BLaER1 treated with 17β-estradiol and CSF1 and Interleukin-3, amounts not matched to agents 10 nM and 100 nM (cell line): ENCODE measurements at regions not wholly inside any gene's neighbourhood (a gene's known extent, or its start where the extent isn't known, plus 50 kb on each side); places are given as distances from the start of the nearest gene placed in this dataset.
A peak's percentile ranks its signal among the peaks of the same experiment; 100 is the strongest.

Experiments used
- H3K27ac ChIP-seq, 11 experiments: shearing (Covaris generic); formaldehyde crosslinking; 2 replicates each; pipeline ENCODE4 v1.8.1; 2022
- H3K27me3 ChIP-seq, 11 experiments: shearing (Covaris generic); formaldehyde crosslinking; 2 replicates each; pipeline ENCODE4 v1.8.1; 2022
- H3K36me3 ChIP-seq, 11 experiments: shearing (Covaris generic); formaldehyde crosslinking; 2 replicates each; pipeline ENCODE4 v1.8.1; 2022
- H3K4me1 ChIP-seq, 10 experiments: shearing (Covaris generic); formaldehyde crosslinking; 2 replicates each; pipeline ENCODE4 v1.8.1; 2022
- H3K4me2 ChIP-seq, 11 experiments: shearing (Covaris generic); formaldehyde crosslinking; 2 replicates each; pipeline ENCODE4 v1.8.1; 2022
- H3K4me3 ChIP-seq, 10 experiments: shearing (Covaris generic); formaldehyde crosslinking; 2 replicates each; pipeline ENCODE4 v1.8.1; 2022
- H3K9ac ChIP-seq, 11 experiments: shearing (Covaris generic); formaldehyde crosslinking; 2 replicates each; pipeline ENCODE4 v1.8.1; 2022
- H3K9me3 ChIP-seq, 11 experiments: shearing (Covaris generic); formaldehyde crosslinking; replicated peaks in 1 of 11; 2 replicates each; pipeline ENCODE4 v1.8.1; 2022
- H4K20me1 ChIP-seq, 11 experiments: shearing (Covaris generic); formaldehyde crosslinking; 2 replicates each; pipeline ENCODE4 v1.8.1; 2022
- Cebpa-rat ChIP-seq, 11 experiments: shearing (Covaris generic); IDR thresholded peaks; 2 replicates each; pipeline ENCODE4 v1.8.1; 2022

- Histone ChIP-seq H3K36me3 (no peaks in the 10 kb centered on the region), H4K20me1 (peaks cover 0 to 15% (median 0%) of the 10 kb centered on the region in 11 experiments; a peak in 5 of 22 replicates), H3K27ac (no peak overlapping the region; a peak in 1 of 22 replicates), H3K27me3 (peaks cover 0 to 15% (median 0%) of the 10 kb centered on the region in 11 experiments; a peak in 2 of 22 replicates), H3K4me2 (peak overlapping the region; percentile 18 to 90 (median 78)), H3K9ac (no peak overlapping the region; a peak in 1 of 22 replicates), H3K4me1 (peaks cover 67 to 88% (median 77%) of the 10 kb centered on the region in 10 experiments), H3K4me3 (no peak overlapping the region), H3K9me3 (peaks cover 0 to 16% (median 9%) of the 10 kb centered on the region in 11 experiments; a peak in 14 of 22 replicates)
- TF ChIP-seq Cebpa-rat (IDR thresholded peaks at IDR 0.05), result no peak
Observed at GRCh38 chr21:43315244-43316137, 111.4 kb downstream of the SIK1 start.

- H3K9ac ChIP-seq, result peak overlapping the region in 7 of 11 experiments; percentile 12 to 74 (median 46); a peak in 11 of 22 replicates
- H3K27me3 ChIP-seq, result peaks cover 0 to 6% (median 0%) of the 10 kb centered on the region in 11 experiments; a peak in 2 of 22 replicates
- no peak overlapping the region; a peak in 1 of 20 replicates for H3K4me3 ChIP-seq
- peaks cover 51 to 77% (median 67%) of the 10 kb centered on the region in 10 experiments for H3K4me1 ChIP-seq
- no peaks in the 10 kb centered on the region for H3K36me3 ChIP-seq
- peak overlapping the region; percentile 62 to 90 (median 78) for H3K4me2 ChIP-seq
- peaks cover 0 to 8% (median 0%) of the 10 kb centered on the region in 11 experiments; a peak in 5 of 22 replicates for H4K20me1 ChIP-seq
- peak overlapping the region in 6 of 11 experiments; percentile 7 to 84 (median 53); a peak in 8 of 22 replicates for H3K27ac ChIP-seq
- H3K9me3 ChIP-seq, result peaks cover 0 to 16% (median 9%) of the 10 kb centered on the region in 11 experiments; a peak in 14 of 22 replicates
- no peak for TF ChIP-seq Cebpa-rat (IDR thresholded peaks at IDR 0.05)
Observed at GRCh38 chr21:43313939-43314405, 113.0 kb downstream of the SIK1 start.

- Histone ChIP-seq H3K27me3 (peaks cover 0 to under 1% (median 0%) of the 10 kb centered on the region in 11 experiments; a peak in 1 of 22 replicates), H3K27ac (peak overlapping the region in 4 of 11 experiments; percentile 7 to 84 (median 64); a peak in 6 of 22 replicates), H3K36me3 (no peaks in the 10 kb centered on the region), H4K20me1 (0 out of 22 replicates have a peak, but pooled peaks cover 0 to 4% (median 0%) of the 10 kb centered on the region in 11 experiments), H3K9me3 (peaks cover 0 to 16% (median 9%) of the 10 kb centered on the region in 11 experiments; a peak in 14 of 22 replicates), H3K4me3 (no peak overlapping the region; a peak in 1 of 20 replicates), H3K4me2 (peak overlapping the region; percentile 62 to 90 (median 78)), H3K4me1 (peaks cover 46 to 77% (median 63%) of the 10 kb centered on the region in 10 experiments), H3K9ac (peak overlapping the region in 6 of 11 experiments; percentile 12 to 74 (median 46); a peak in 7 of 22 replicates)
- no peak for TF ChIP-seq Cebpa-rat (IDR thresholded peaks at IDR 0.05)
Observed at GRCh38 chr21:43313221-43313938, 113.6 kb downstream of the SIK1 start.

GRCh38 chr21:43312751-43313169, 114.2 kb downstream of the SIK1 start:
- H3K4me1 ChIP-seq, result peaks cover 46 to 82% (median 63%) of the 10 kb centered on the region in 10 experiments
- 0 out of 22 replicates have a peak, but pooled peaks cover 0 to 4% (median 0%) of the 10 kb centered on the region in 11 experiments for H4K20me1 ChIP-seq
- H3K36me3 ChIP-seq, result no peaks in the 10 kb centered on the region
- peaks cover 0 to 9% (median 5%) of the 10 kb centered on the region in 11 experiments; a peak in 14 of 22 replicates for H3K9me3 ChIP-seq
- H3K27ac ChIP-seq, result peak overlapping the region in 3 of 11 experiments; percentile 59 to 84 (median 68); a peak in 6 of 22 replicates
- TF ChIP-seq Cebpa-rat (IDR thresholded peaks at IDR 0.05), result no peak
- peak overlapping the region in 2 of 11 experiments; percentile 57 to 62; a peak in 4 of 22 replicates for H3K9ac ChIP-seq
- no peak overlapping the region for H3K4me3 ChIP-seq
- no peaks in the 10 kb centered on the region for H3K27me3 ChIP-seq
- H3K4me2 ChIP-seq, result peak overlapping the region in 9 of 11 experiments; percentile 8 to 92 (median 46); a peak in 13 of 22 replicates

GRCh38 chr21:43312011-43312410, 114.9 kb downstream of the SIK1 start:
- Histone ChIP-seq H3K9me3 (peaks cover 0 to 2% (median 0%) of the 10 kb centered on the region in 11 experiments; a peak in 6 of 22 replicates), H3K9ac (peak overlapping the region in 2 of 11 experiments; percentile 57 to 62; a peak in 4 of 22 replicates), H3K27me3 (no peaks in the 10 kb centered on the region), H3K36me3 (no peaks in the 10 kb centered on the region), H4K20me1 (0 out of 22 replicates have a peak, but pooled peaks cover 0 to 4% (median 0%) of the 10 kb centered on the region in 11 experiments), H3K4me2 (peak overlapping the region in 10 of 11 experiments; percentile 8 to 92 (median 31); a peak in 12 of 22 replicates), H3K4me3 (no peak overlapping the region), H3K27ac (peak overlapping the region in 3 of 11 experiments; percentile 59 to 84 (median 68); a peak in 6 of 22 replicates), H3K4me1 (peaks cover 53 to 90% (median 67%) of the 10 kb centered on the region in 10 experiments)
- no peak for TF ChIP-seq Cebpa-rat (IDR thresholded peaks at IDR 0.05)

GRCh38 chr21:43311301-43311817, 115.6 kb downstream of the SIK1 start:
- Histone ChIP-seq H3K27me3 (no peaks in the 10 kb centered on the region), H3K9ac (no peak overlapping the region), H4K20me1 (0 out of 22 replicates have a peak, but pooled peaks cover 0 to 4% (median 0%) of the 10 kb centered on the region in 11 experiments), H3K4me3 (no peak overlapping the region), H3K36me3 (no peaks in the 10 kb centered on the region), H3K4me2 (peak overlapping the region in 7 of 11 experiments; percentile 10 to 92 (median 21); a peak in 8 of 22 replicates), H3K27ac (peak overlapping the region in 2 of 11 experiments; percentile 68 to 84; a peak in 2 of 22 replicates), H3K9me3 (no peaks in the 10 kb centered on the region), H3K4me1 (peaks cover 59 to 96% (median 73%) of the 10 kb centered on the region in 10 experiments)
- no peak for TF ChIP-seq Cebpa-rat (IDR thresholded peaks at IDR 0.05)

GRCh38 chr21:43308815-43309283, 118.1 kb downstream of the SIK1 start:
- H3K4me2 ChIP-seq, result peak overlapping the region in 4 of 11 experiments; percentile 76 to 84 (median 82); a peak in 7 of 22 replicates
- H4K20me1 ChIP-seq, result 0 out of 22 replicates have a peak, but pooled peaks cover 0 to 4% (median 0%) of the 10 kb centered on the region in 11 experiments
- no peaks in the 10 kb centered on the region for H3K27me3 ChIP-seq
- H3K27ac ChIP-seq, result peak overlapping the region in 3 of 11 experiments; percentile 70 to 88 (median 83); a peak in 4 of 22 replicates
- H3K9me3 ChIP-seq, result no peaks in the 10 kb centered on the region
- H3K9ac ChIP-seq, result 0 out of 22 replicates have a peak overlapping the region, but pooled peaks of 1 of the 11 experiments have one; percentile 77
- TF ChIP-seq Cebpa-rat (IDR thresholded peaks at IDR 0.05), result no peak
- no peak overlapping the region for H3K4me3 ChIP-seq
- no peaks in the 10 kb centered on the region for H3K36me3 ChIP-seq
- H3K4me1 ChIP-seq, result peaks cover 49 to 98% (median 74%) of the 10 kb centered on the region in 10 experiments
